ENCODE measurements at regions not wholly inside any gene's neighbourhood (a gene's known extent, or its start where the extent isn't known, plus 50 kb on each side); places are given as distances from the start of the nearest gene placed in this dataset.

DNA sequence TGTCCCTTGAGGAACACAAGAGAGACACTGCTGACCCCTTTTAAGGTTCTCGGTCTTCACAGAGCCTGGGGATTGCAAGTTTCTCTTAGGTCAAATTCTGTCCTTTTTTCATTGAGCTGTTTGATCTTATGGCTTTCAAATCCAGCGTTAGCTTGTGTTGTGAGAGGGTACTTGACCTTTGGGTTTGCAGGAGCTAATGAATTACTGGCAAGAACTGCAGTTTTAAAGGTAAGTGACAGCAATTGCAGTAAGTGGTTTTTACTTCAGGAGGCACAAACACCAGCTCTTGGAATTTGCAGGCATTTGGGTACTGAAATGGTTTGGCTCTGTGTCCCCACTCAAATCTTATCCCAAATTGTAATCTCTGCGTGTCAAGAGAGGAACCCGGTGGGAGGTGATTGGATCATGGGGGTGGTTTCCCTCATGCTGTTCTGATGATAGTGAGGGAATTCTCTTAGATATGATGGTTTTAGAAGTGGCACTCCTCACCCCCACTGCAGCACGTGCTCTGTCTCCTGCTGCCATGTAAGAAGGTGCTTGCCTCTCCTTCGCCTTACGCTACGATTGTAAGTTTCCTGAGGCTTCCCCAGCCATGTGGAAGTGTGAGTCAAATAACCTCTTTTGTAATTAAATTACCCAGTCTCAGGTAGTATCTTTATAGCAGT lies 134.5 kb upstream of the LYPLAL1 start:
- no peaks in the 10 kb centered on the region for H3K27me3 ChIP-seq
- no peaks in the 10 kb centered on the region for H3K36me3 ChIP-seq
- no peaks in the 10 kb centered on the region for H4K20me1 ChIP-seq
- no peak overlapping the region for H3K9ac ChIP-seq
- no peak overlapping the region for H3K4me2 ChIP-seq
- no peaks in the 10 kb centered on the region for H3K4me1 ChIP-seq
- no peak for TF ChIP-seq Cebpa-rat (IDR thresholded peaks at IDR 0.05)
- no peak overlapping the region for H3K4me3 ChIP-seq
- H3K27ac ChIP-seq: no peak overlapping the region
- H3K9me3 ChIP-seq: peaks cover 4% of the 10 kb centered on the region; the same call in 1 of the 2 replicates

DNA sequence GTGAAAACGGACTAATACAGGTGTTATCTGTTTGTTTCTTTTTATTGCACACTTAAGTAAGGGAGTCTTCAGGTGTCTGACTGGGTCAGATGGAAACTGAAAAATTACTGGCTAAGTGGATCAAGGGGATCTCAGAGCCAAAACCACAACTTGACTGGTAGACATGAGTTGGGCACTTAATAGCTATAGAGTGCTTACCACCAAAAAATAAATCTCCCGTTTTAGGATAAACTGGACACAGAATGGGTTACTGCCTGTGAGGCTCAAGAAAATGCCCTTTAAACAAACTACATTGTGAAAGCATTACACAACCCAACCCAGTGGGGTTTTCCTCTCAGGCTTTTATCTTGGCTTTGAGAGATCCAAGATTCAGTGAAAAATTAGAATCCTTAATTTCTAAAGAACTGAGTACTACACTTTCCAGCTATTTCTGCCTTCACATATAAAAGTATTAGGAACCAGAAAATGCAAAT lies 134.0 kb upstream of the LYPLAL1 start:
- no peak overlapping the region for H3K4me3 ChIP-seq
- no peaks in the 10 kb centered on the region for H3K4me1 ChIP-seq
- H3K4me2 ChIP-seq: no peak overlapping the region
- no peak overlapping the region for H3K9ac ChIP-seq
- peaks cover 4% of the 10 kb centered on the region; the same call in 1 of the 2 replicates for H3K9me3 ChIP-seq
- H4K20me1 ChIP-seq: no peaks in the 10 kb centered on the region
- H3K27me3 ChIP-seq: no peaks in the 10 kb centered on the region
- no peak for TF ChIP-seq Cebpa-rat (IDR thresholded peaks at IDR 0.05)
- H3K36me3 ChIP-seq: no peaks in the 10 kb centered on the region
- H3K27ac ChIP-seq: no peak overlapping the region

DNA sequence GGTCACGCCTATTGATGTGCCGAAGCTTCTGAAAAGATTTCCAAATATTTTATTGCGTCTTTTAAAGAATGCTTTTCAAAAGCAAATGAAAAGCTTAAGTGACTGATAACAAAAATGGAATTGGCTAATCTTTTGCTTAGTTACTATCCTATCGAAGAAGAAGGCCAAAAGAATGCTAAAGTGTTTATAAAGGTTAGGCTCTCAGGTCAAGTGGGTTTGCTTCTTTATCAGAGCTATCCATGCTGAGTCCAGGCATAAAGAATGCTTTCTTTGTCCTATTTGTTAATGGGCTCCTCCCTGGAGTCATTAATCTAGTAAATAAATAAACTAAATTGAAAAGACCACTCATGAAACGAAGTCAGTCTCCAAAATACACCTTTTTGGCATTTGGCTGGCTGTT lies 133.4 kb upstream of the LYPLAL1 start:
- Histone ChIP-seq H3K4me1 (no peaks in the 10 kb centered on the region), H3K27me3 (no peaks in the 10 kb centered on the region), H4K20me1 (no peaks in the 10 kb centered on the region), H3K4me2 (no peak overlapping the region), H3K27ac (no peak overlapping the region), H3K4me3 (no peak overlapping the region), H3K9me3 (peaks cover 4% of the 10 kb centered on the region; the same call in 1 of the 2 replicates), H3K9ac (no peak overlapping the region), H3K36me3 (no peaks in the 10 kb centered on the region)
- no peak for TF ChIP-seq Cebpa-rat (IDR thresholded peaks at IDR 0.05)

DNA sequence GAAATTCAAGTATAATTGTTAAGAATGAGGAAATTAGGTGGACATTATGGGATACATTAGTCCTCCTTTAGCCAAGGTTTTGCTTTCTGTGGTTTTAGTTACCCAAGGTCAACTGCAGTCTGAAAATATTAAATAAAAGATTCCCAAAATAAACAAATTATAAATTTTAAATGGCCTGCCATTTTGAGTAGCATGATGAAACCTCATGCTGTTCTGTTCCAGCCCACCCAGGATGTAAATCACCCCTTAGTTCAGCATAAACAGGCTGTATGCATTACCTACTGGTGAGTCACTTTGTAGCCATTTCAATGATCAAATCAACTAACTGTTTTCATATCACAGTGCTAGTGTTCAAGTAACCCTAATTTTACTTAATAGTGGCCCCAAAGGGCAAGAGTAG lies 132.5 kb upstream of the LYPLAL1 start:
- Histone ChIP-seq H3K9me3 (peaks cover 4% of the 10 kb centered on the region; the same call in 1 of the 2 replicates), H3K36me3 (no peaks in the 10 kb centered on the region), H3K4me2 (no peak overlapping the region), H3K9ac (no peak overlapping the region), H3K4me1 (no peaks in the 10 kb centered on the region), H3K27ac (no peak overlapping the region), H3K4me3 (no peak overlapping the region), H4K20me1 (no peaks in the 10 kb centered on the region), H3K27me3 (no peaks in the 10 kb centered on the region)
- no peak for TF ChIP-seq Cebpa-rat (IDR thresholded peaks at IDR 0.05)

DNA sequence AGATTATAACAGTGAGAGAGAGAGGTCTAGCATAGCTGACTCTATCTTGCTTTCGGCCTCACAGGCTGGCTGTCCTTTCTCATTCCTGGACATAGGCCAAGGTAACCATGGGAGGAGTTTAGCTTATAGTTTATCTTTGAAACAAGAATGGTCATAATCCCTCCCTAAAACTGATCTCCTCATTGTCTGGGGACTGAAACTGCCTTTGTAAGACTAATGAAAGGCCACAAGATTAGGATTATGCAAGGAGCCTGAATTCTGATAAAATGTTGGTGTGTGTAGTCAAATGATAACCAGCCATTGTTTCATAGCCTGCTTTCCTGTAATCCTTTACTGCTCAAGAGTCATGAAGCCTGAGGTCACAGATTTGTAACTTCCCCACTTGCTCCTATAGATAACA lies 131.9 kb upstream of the LYPLAL1 start:
- no peaks in the 10 kb centered on the region for H3K36me3 ChIP-seq
- H3K9ac ChIP-seq: no peak overlapping the region
- peaks cover 4% of the 10 kb centered on the region; the same call in 1 of the 2 replicates for H3K9me3 ChIP-seq
- no peak overlapping the region for H3K27ac ChIP-seq
- H3K4me2 ChIP-seq: no peak overlapping the region
- no peaks in the 10 kb centered on the region for H3K4me1 ChIP-seq
- H3K27me3 ChIP-seq: no peaks in the 10 kb centered on the region
- no peak overlapping the region for H3K4me3 ChIP-seq
- no peaks in the 10 kb centered on the region for H4K20me1 ChIP-seq
- no peak for TF ChIP-seq Cebpa-rat (IDR thresholded peaks at IDR 0.05)

DNA sequence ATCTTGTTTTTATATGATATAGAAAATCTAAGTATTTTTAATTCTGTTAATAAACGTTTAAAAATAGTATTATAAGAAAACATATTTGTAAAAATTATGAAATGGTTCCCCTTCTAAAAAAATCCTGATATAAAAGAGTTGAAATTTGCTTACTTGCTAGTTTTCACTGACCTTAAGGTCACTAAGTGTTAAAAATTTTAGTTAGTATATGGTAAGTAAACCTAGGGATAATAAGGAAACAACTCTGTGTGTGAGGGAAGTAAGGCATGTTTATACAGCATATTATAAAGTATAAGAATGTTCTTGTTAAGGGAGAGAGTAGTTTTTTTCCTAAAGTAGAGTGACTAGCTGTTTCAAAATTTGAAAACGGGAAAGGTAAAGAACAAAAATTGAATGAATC lies 130.9 kb upstream of the LYPLAL1 start:
- Histone ChIP-seq H3K4me1 (no peaks in the 10 kb centered on the region), H3K4me3 (no peak overlapping the region), H3K27me3 (no peaks in the 10 kb centered on the region), H3K4me2 (no peak overlapping the region), H3K27ac (no peak overlapping the region), H3K36me3 (no peaks in the 10 kb centered on the region), H3K9me3 (peaks cover 4% of the 10 kb centered on the region; the same call in 1 of the 2 replicates), H4K20me1 (no peaks in the 10 kb centered on the region), H3K9ac (no peak overlapping the region)
- TF ChIP-seq Cebpa-rat (IDR thresholded peaks at IDR 0.05): no peak

DNA sequence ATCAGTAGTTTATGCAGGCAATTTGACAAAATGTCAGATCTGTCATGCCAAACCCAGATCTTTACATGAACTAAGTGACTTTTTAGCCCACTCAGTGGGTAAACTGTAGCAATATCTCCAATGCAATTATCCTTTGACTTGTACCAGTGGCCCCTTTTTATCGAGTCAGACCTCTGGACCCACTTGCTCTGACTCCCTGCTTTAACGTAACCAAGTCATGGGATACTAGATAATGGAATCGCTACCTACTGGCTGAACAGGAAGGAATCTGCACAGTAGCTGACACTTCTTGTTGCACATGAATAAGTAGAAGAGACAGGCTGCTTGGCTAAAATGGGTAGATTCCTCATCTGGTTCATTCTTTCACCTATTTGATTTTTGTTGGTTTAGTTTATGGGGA lies 128.4 kb upstream of the LYPLAL1 start:
- Histone ChIP-seq H3K9ac (no peak overlapping the region), H3K4me3 (no peak overlapping the region), H4K20me1 (no peaks in the 10 kb centered on the region), H3K27me3 (no peaks in the 10 kb centered on the region), H3K4me2 (no peak overlapping the region), H3K9me3 (peaks cover 4% of the 10 kb centered on the region; the same call in 1 of the 2 replicates), H3K36me3 (no peaks in the 10 kb centered on the region), H3K4me1 (no peaks in the 10 kb centered on the region), H3K27ac (no peak overlapping the region)
- no peak for TF ChIP-seq Cebpa-rat (IDR thresholded peaks at IDR 0.05)

DNA sequence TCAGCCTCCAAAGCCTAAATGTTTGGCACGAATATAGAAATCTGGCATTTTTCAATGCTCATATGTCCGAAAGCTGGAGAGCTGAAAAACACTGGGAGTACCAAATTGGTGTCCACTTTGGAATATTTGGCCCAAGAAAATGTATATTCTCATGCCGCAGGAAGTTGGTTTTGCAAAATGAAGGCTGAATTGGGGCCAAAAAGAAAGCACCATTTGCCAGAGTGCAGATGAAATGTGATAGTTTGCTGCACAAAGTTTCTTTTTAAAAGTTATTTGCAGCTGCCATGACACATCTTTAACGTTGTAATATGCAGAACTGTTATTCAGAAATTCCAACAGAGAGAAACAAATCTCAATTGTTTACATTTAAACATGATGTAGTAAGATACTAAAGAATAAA lies 124.2 kb upstream of the LYPLAL1 start:
- TF ChIP-seq Cebpa-rat (IDR thresholded peaks at IDR 0.05): no peak
- Histone ChIP-seq H3K9ac (no peak overlapping the region), H4K20me1 (no peaks in the 10 kb centered on the region), H3K4me1 (no peaks in the 10 kb centered on the region), H3K4me3 (no peak overlapping the region), H3K27me3 (no peaks in the 10 kb centered on the region), H3K27ac (no peak overlapping the region), H3K4me2 (no peak overlapping the region), H3K36me3 (no peaks in the 10 kb centered on the region), H3K9me3 (no peaks in the 10 kb centered on the region)

DNA sequence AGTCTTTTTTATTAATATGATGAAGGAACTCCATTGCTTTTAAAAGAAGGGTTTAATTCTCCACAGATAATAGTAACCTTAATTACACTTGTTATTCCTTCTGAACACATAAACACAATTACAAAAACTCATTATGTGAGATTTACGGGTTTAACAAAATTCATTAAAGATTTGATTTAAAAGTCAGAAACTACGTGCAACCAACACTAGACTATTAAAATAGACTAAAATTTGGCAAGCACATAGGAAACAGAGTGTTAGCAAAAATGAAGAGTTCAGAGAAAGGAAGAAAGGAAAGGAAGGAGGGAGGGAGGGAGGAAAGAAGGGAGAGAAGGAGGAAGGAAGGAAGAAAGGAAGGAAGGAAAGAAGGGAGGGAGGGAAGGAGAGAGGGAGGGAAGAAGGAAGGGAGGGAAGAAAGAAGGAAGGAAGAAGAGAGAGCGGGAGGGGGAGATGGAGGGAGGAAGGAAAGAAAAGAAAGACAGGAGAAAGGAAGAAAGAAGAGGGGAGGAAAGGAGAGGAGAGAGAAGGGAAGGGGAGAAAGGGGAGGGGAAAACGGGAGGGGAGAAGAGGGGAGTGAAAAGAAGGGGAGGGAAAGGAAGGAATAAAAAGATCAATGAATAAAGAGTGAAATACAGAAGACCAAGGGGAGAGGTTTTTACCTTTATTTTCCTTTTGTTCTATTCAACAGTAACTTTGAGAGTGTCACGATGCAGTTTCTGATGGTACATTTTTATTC lies 123.4 kb upstream of the LYPLAL1 start:
- Histone ChIP-seq H3K27me3 (no peaks in the 10 kb centered on the region), H3K4me3 (no peak overlapping the region), H3K9me3 (no peaks in the 10 kb centered on the region), H3K9ac (no peak overlapping the region), H3K4me2 (no peak overlapping the region), H3K27ac (no peak overlapping the region), H4K20me1 (no peaks in the 10 kb centered on the region), H3K4me1 (no peaks in the 10 kb centered on the region), H3K36me3 (no peaks in the 10 kb centered on the region)
- no peak for TF ChIP-seq Cebpa-rat (IDR thresholded peaks at IDR 0.05)

DNA sequence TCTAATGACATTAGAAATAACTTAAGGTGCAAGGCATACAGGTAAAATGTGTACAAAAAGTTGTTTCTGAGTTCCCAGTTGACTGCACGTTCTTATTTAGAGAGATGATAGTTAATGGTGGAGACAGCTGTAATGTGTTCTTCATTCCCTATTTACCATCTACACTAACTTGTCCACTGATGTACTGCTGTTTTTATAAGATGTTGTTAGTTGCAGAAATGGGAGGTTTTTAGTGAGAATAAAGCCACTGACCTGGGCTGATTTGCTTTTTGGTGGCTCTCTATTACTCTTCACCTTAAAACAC lies 122.9 kb upstream of the LYPLAL1 start:
- Histone ChIP-seq H3K27ac (no peak overlapping the region), H3K36me3 (no peaks in the 10 kb centered on the region), H3K4me3 (no peak overlapping the region), H3K9me3 (no peaks in the 10 kb centered on the region), H3K9ac (no peak overlapping the region), H4K20me1 (no peaks in the 10 kb centered on the region), H3K27me3 (no peaks in the 10 kb centered on the region), H3K4me1 (no peaks in the 10 kb centered on the region), H3K4me2 (no peak overlapping the region)
- TF ChIP-seq Cebpa-rat (IDR thresholded peaks at IDR 0.05): no peak
